ENCODE measurements at regions not wholly inside any gene's neighbourhood (a gene's known extent, or its start where the extent isn't known, plus 50 kb on each side); places are given as distances from the start of the nearest gene placed in this dataset.

- no peaks in the 10 kb centered on the region for H3K9me3 ChIP-seq (ENCODE audit: control insufficient read depth, insufficient read depth, low read depth, low read length)
- DNase-seq (ENCODE audit: low read depth in 2 of 2), result no peak
- no peaks in the 10 kb centered on the region for H4K20me1 ChIP-seq (ENCODE audit: control insufficient read depth, extremely low read depth, insufficient read depth, low read length)
- no peak overlapping the region for H3K9ac ChIP-seq (ENCODE audit: insufficient read depth, low read length)
- H2AFZ ChIP-seq (ENCODE audit: low read length), result no peak overlapping the region
- no peak overlapping the region for H3K4me3 ChIP-seq (replicated peaks in 1 of 4; ENCODE audit: control extremely low read depth in 1 of 4, insufficient read depth in 1 of 4, low read depth in 3 of 4, low read length in 4 of 4)
- H3K27ac ChIP-seq (ENCODE audit: insufficient read depth, low read length), result no peak overlapping the region
- TF ChIP-seq CTCF (conservative IDR thresholded peaks at IDR 0.05 in 1 of 2, IDR thresholded peaks at IDR 0.05 in 1 of 2; ENCODE audit: low read depth in 1 of 2, low read length in 2 of 2) (no peak), EZH2 (IDR thresholded peaks at IDR 0.05; ENCODE audit: low read length, missing control alignments) (no peak)
- no peak overlapping the region for H3K4me2 ChIP-seq (ENCODE audit: extremely low read depth, insufficient read depth, low read length)
- no peaks in the 10 kb centered on the region for H3K36me3 ChIP-seq (ENCODE audit: control insufficient read depth, insufficient read depth, low read length)
- peaks cover 3% of the 10 kb centered on the region for H3K27me3 ChIP-seq (ENCODE audit: control insufficient read depth, insufficient read depth, low read length)
- no peaks in the 10 kb centered on the region for H3K4me1 ChIP-seq (ENCODE audit: control insufficient read depth, extremely low read depth, insufficient read depth, low read length)
- no peaks in the 10 kb centered on the region for H3K79me2 ChIP-seq (ENCODE audit: control insufficient read depth, insufficient read depth, low read length)
These were observed 150.8 kb upstream of the NTM start for GRCh38 chr11:131219646-131220045.

- Histone ChIP-seq H3K27ac (ENCODE audit: insufficient read depth, low read length) (no peak overlapping the region), H3K36me3 (ENCODE audit: control insufficient read depth, insufficient read depth, low read length) (no peaks in the 10 kb centered on the region), H3K4me1 (ENCODE audit: control insufficient read depth, extremely low read depth, insufficient read depth, low read length) (no peaks in the 10 kb centered on the region), H3K79me2 (ENCODE audit: control insufficient read depth, insufficient read depth, low read length) (no peaks in the 10 kb centered on the region), H3K9ac (ENCODE audit: insufficient read depth, low read length) (no peak overlapping the region), H3K27me3 (ENCODE audit: control insufficient read depth, insufficient read depth, low read length) (peaks cover 3% of the 10 kb centered on the region), H3K4me2 (ENCODE audit: extremely low read depth, insufficient read depth, low read length) (no peak overlapping the region), H3K9me3 (ENCODE audit: control insufficient read depth, insufficient read depth, low read depth, low read length) (no peaks in the 10 kb centered on the region), H4K20me1 (ENCODE audit: control insufficient read depth, extremely low read depth, insufficient read depth, low read length) (no peaks in the 10 kb centered on the region), H2AFZ (ENCODE audit: low read length) (no peak overlapping the region), H3K4me3 (replicated peaks in 1 of 4; ENCODE audit: control extremely low read depth in 1 of 4, insufficient read depth in 1 of 4, low read depth in 3 of 4, low read length in 4 of 4) (no peak overlapping the region)
- no peak for DNase-seq (ENCODE audit: low read depth in 2 of 2)
- TF ChIP-seq EZH2 (IDR thresholded peaks at IDR 0.05; ENCODE audit: low read length, missing control alignments) (no peak), CTCF (conservative IDR thresholded peaks at IDR 0.05 in 1 of 2, IDR thresholded peaks at IDR 0.05 in 1 of 2; ENCODE audit: low read depth in 1 of 2, low read length in 2 of 2) (no peak)
These were observed 147.0 kb upstream of the NTM start for GRCh38 chr11:131223198-131223991.

- TF ChIP-seq CTCF (conservative IDR thresholded peaks at IDR 0.05 in 1 of 2, IDR thresholded peaks at IDR 0.05 in 1 of 2; ENCODE audit: low read depth in 1 of 2, low read length in 2 of 2) (no peak), EZH2 (IDR thresholded peaks at IDR 0.05; ENCODE audit: low read length, missing control alignments) (no peak)
- Histone ChIP-seq H3K9ac (ENCODE audit: insufficient read depth, low read length) (no peak overlapping the region), H3K27ac (ENCODE audit: insufficient read depth, low read length) (no peak overlapping the region), H4K20me1 (ENCODE audit: control insufficient read depth, extremely low read depth, insufficient read depth, low read length) (no peaks in the 10 kb centered on the region), H3K4me1 (ENCODE audit: control insufficient read depth, extremely low read depth, insufficient read depth, low read length) (no peaks in the 10 kb centered on the region), H3K9me3 (ENCODE audit: control insufficient read depth, insufficient read depth, low read depth, low read length) (no peaks in the 10 kb centered on the region), H3K79me2 (ENCODE audit: control insufficient read depth, insufficient read depth, low read length) (no peaks in the 10 kb centered on the region), H2AFZ (ENCODE audit: low read length) (no peak overlapping the region), H3K4me2 (ENCODE audit: extremely low read depth, insufficient read depth, low read length) (no peak overlapping the region), H3K36me3 (ENCODE audit: control insufficient read depth, insufficient read depth, low read length) (no peaks in the 10 kb centered on the region), H3K27me3 (ENCODE audit: control insufficient read depth, insufficient read depth, low read length) (peaks cover 3% of the 10 kb centered on the region), H3K4me3 (replicated peaks in 1 of 4; ENCODE audit: control extremely low read depth in 1 of 4, insufficient read depth in 1 of 4, low read depth in 3 of 4, low read length in 4 of 4) (no peak overlapping the region)
- no peak for DNase-seq (ENCODE audit: low read depth in 2 of 2)
These were observed 142.0 kb upstream of the NTM start for GRCh38 chr11:131228378-131228777.
